ENCODE measurements at regions not wholly inside any gene's neighbourhood (a gene's known extent, or its start where the extent isn't known, plus 50 kb on each side); places are given as distances from the start of the nearest gene placed in this dataset.

- ATAC-seq, result no peak
Observed at GRCh38 chr13:59607780-59608233, 555.9 kb downstream of the DIAPH3 start.

GRCh38 chr13:59609421-59609820 lies 554.3 kb downstream of the DIAPH3 start:
- no peak for TF ChIP-seq CREB5 (CRISPR knock-in tag; IDR thresholded peaks at IDR 0.05; ENCODE audit: low read depth)
- TF ChIP-seq ISL1 (CRISPR knock-in tag; IDR thresholded peaks at IDR 0.05), result no peak
- TF ChIP-seq TSHZ2 (CRISPR knock-in tag; IDR thresholded peaks at IDR 0.05), result no peak
- TF ChIP-seq ARNTL (CRISPR knock-in tag; IDR thresholded peaks at IDR 0.05; ENCODE audit: borderline replicate concordance, low read depth), result no peak
- no peak for TF ChIP-seq CSRNP3 (CRISPR knock-in tag; IDR thresholded peaks at IDR 0.05)
- TF ChIP-seq CSDC2 (CRISPR knock-in tag; IDR thresholded peaks at IDR 0.05), result no peak
- no peak for TF ChIP-seq ZNF8 (CRISPR knock-in tag; IDR thresholded peaks at IDR 0.05)
- TF ChIP-seq GLIS3 (CRISPR knock-in tag; IDR thresholded peaks at IDR 0.05), result no peak
- no peak for TF ChIP-seq ESRRG (CRISPR knock-in tag; IDR thresholded peaks at IDR 0.05)
- TF ChIP-seq PPARA (CRISPR knock-in tag; IDR thresholded peaks at IDR 0.05; ENCODE audit: borderline replicate concordance), result no peak

More at GRCh38 chr13:59607780-59608233, 555.9 kb downstream of the DIAPH3 start:
- no peak for TF ChIP-seq CREB5 (CRISPR knock-in tag; IDR thresholded peaks at IDR 0.05; ENCODE audit: low read depth)
- no peak for TF ChIP-seq SNAI2 (CRISPR knock-in tag; IDR thresholded peaks at IDR 0.05)
- TF ChIP-seq CSRNP3 (CRISPR knock-in tag; IDR thresholded peaks at IDR 0.05), result no peak
- TF ChIP-seq TOX (CRISPR knock-in tag; IDR thresholded peaks at IDR 0.05; ENCODE audit: borderline replicate concordance), result no peak
- TF ChIP-seq PATZ1 (CRISPR knock-in tag; IDR thresholded peaks at IDR 0.05; ENCODE audit: borderline replicate concordance), result no peak

More at GRCh38 chr13:59609421-59609820, 554.3 kb downstream of the DIAPH3 start:
- no peak for ATAC-seq

Data from SK-N-SH treated with all-trans-retinoic acid at 6 μM for 48 hours (cell line).